ENCODE measurements at regions not wholly inside any gene's neighbourhood (a gene's known extent, or its start where the extent isn't known, plus 50 kb on each side); places are given as distances from the start of the nearest gene placed in this dataset.

DNA sequence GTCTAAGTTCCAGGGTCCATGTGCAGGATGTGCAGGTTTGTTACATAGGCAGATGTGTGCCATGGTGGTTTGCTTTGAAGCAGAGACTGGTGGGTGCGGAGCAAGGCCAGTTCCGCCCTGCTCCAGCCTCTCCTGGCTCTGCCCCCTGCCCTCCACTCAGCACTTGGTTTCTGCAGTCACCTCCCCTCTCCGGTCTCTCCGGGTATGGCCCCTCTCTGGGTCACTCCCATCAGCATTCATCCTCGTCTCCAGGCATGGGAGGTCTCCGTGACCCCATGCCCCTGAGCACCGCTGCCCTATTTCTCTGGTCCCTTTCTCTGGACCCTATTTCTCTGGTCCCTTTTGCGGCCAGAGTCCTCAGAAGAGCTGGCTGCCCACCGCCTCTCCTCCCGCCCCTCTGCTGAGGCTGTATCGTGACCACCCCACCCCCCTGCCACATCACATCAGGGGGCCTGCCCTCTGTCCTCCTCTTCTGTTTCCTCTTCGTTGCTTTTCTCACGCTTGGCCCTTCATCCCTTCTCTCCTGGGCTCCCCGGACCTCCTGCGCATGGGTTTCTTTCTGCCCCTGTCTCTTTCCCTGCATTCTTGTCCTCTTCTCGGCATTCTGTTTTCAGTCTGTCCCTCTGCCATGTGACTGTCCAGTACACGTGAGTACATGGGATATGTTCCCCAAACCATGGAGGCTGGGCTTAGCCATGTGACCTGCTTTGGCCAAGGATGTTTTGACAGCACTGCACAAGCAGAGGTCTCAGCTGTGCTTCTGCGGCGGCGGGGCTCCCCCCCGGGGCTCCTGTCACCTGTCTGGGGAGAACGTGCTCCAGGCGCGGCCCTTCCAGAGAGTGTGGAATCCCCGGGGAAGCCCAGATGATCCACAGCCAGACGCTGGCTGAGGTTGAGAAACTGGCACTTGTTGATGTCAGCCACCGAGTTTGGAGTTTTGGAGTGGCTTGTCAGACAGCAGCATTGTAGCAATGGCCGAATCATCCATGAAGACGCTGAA is 54.4 kb upstream of the C1orf174 start:
- DNase-seq = no peak

DNA sequence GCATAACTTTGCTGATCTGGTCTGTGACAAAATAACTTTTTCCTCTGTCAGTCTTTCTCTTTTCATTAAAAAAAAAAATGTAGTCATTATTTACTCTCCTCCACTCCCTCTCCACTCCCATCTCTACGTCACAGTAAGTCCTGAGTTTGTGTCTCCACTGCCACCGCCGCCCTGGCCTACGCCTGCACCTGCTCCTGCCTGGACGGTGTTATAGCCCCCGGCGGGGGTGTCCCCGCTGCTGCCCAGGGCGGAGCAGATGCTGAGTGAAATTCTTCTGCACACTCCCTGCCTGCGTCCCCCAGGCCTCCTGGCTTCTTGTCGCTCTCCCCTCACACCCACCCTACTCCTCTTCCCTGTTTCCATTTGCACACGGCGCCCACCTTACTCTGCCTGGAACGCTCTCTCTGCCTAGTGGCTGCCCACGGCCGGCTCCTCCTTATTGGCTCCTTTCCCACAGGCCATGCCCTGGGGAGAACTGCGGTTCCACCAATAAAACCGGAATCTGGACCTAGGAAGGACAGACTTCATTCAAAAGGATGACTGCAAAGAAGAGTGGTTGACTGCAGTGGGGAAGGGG is 55.2 kb upstream of the C1orf174 start:
- DNase-seq = no peak

DNA sequence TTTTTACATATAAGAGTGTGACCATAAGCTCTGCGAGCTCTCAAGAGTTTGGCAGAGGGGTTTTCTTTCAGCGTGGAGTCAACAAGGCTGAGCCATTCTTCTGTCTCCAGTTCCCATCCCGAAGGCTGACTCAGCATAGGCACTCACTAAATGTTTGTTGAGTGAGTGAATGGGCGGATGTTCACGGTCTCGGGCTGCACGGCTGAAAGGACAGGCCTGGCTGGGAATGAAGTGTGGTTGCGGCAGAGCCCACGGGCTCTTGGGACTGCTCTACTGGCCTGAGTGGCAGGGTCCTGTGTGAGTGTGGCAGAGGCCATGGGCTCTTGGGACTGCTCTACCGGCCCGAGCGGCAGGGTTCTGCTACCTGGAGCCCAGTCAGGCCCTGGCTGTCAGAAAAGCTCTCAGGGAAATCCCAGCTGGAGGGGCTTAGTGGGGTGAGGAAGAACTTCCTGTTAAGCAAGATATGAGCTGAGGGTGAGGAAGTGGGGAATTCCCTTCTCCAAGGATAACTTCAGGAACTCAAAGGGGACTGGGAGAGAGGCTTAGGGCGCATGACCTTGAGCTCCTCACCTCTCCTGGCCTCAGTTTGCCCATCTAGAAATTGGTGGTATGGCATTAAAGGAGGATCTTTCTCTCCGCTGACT is 56.6 kb upstream of the C1orf174 start:
- no peak for DNase-seq

DNA sequence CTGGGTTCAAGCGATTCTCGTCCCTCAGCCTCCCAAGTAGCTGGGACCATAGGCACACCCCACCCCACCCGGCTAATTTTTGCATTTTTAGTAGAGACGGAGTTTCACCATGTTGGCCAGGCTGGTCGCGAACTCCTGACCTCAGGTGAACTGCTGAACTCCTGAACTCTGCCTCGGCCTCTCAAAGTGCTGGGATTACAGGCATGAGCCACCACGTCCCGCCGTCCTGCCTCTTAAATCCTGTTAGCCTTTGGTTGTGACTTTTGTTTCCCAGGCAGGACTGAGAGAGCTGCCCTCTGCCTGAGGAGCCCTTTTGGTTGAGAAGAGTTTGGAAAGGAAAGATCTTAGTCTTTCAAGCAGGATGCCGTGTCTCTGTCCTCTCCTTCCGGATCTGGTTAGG is 59.3 kb upstream of the C1orf174 start:
- no peak for DNase-seq

DNA sequence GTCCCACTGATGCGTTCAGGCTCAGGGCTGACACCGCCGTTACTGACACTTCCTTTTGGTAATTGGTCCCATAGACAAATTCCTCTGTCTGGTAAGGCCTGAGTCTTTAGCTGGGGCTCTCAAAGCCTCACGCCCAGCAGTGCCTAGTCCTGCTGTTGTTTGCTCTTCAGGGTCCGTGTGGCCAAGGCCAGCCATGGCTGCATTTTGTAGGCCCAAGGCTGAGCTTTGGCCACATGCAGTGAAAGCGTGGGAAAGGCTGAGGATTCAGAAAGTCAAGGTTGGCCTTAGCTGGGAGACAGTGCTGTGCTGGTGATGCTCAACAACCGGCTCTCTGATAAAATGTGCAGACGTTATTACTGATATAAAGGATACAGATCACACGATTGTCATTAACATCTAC is 63.5 kb upstream of the C1orf174 start:
- DNase-seq = no peak

DNA sequence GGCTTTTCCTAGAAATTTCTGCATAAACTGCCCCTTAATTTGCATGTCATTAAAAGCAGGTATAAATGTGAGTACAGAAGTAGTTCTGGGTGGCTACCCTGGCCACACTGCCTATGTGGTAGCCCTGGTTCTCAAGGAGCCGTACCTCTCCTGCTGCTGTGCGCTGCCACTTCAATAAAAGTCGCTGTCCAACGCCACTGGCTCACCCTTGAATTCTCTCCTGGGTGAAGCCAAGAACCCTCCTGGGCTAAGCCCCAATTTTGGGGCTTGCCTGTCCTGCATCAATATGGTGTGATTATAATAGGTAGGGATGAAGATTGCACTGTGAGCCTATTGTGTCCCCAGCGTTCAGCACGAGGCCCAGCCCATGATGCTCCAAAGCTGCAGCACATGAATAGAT is 65.6 kb upstream of the C1orf174 start:
- no peak for DNase-seq

DNA sequence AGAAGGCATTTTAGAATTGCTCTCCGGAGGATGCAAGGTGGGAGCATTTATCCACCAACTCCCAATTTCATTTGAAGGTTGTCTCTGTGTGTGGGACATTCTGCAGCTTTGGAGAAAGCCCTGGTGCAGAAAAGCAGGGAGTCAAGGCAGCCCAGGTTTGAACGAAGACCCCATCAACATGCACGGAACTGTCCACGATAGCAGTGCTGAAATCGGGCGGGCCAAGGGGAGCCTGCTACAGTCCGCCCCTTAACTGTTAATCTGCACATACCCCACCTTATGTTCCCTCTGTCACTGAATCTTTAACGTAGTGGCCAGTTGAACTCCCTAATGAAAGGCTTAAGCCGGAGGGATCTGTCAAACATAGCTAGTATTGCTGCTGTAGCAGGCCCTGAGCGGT is 68.8 kb upstream of the C1orf174 start:
- DNase-seq = no peak

DNA sequence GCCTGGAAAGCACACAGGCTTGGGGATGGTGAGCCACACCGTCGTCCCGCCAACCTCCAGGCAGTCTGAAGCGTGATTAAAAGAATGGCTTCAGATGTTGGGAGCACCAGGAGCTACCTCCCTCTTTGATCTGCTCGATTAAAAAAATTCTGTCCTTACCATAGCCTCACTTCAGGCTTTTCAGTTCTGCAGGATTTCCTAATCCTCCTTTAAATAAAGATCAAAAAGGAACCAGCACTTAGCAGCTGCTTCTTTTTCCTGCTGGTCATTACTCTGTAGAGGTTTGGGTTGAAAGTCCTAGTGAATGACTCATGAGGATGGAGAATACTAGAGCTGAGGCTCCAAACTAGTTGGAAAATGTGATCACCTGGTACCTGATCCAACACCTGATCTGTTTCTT is 71.9 kb upstream of the C1orf174 start:
- DNase-seq = no peak

DNA sequence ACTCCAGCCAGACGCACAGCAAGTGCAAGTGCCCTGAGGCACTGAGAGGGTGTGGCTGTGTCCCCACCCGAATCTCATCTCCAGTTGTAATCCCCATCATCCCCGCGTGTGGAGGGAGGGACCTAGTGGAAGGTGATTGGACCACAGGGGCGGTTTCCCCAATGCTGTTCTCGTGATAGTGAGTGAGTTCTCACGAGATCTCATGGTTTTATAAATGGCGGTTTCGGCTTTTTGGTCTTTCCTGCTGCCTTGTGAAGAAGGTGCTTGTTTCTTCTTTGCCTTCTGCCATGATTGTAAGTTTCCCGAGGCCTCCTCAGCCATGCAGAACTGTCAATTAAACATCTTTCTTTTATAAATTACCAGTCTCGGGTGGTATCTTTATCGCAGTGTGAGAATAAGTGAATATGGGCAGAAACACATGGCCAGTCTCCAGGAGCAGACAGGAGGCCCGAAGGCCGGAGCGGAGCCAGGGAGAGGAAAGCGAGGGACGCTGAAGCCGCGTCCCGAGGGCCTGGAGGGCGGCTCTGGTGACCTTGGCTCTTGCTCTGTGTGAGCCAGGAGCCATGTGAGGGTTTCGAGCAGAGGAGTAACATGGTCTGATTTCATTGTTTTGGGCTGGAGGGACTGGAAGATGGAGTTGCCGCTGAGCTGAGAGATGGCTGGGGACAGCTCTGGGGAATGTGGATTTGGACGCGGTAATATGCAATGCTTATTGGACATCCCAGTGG is 76.0 kb upstream of the C1orf174 start:
- no peak for DNase-seq

DNA sequence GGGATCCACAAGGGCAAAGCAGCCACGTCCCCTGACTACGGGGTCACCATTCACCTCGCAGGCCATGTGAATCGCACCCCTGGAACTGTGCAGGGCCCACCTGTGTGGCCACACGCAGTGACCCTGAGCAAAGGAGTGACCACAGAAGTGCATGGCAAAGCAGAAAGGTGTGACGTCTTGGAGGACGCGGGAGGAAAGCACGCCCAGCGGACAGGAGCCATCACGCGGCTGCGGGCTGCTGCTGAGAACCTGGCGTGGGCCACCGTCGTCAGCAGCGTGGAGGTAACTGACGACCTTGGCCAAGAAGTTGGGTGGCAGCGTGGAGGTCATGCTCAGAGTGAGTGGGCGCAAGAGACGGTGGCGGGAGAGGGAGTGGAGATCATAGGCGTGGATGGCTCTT is 76.7 kb upstream of the C1orf174 start:
- DNase-seq = no peak

DNA sequence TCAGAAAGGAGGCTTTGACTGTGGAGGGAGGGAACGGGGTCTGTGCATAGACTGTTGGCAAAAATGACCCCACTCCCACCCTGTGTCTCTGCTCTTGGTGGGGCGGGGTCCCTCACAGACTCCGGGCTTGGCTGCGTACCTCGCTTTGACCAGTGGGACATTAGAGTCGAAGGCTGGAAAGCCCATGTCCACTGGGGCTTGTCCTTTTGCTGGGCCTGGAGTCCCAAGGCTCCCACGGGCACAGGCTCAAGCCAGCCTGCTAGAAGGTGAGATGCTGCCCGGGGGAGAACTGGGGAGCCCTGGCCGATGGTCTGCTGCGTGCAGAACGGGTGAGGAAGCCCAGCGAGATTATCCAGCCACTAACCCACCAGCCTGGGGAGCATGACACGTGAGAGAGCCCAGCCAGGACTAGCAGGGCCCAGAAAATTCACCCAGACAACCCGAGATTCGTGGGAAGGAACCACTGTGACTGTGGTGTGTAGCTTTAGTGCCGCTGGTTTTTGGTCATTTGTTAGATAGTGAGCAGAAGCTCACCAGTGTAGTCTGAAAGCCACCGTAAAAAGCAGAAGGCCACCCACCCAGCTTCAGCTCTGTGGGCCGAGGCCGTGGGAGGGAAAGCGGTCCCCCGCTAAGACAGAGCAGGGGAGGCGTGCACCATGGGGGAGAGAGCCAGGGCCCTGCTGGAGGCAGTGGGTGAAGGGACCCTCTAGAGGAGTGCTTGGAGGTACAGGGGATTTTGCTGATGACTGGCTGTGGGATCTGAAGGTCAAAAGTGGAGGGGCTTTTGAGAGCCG is 78.3 kb upstream of the C1orf174 start:
- no peak for DNase-seq

DNA sequence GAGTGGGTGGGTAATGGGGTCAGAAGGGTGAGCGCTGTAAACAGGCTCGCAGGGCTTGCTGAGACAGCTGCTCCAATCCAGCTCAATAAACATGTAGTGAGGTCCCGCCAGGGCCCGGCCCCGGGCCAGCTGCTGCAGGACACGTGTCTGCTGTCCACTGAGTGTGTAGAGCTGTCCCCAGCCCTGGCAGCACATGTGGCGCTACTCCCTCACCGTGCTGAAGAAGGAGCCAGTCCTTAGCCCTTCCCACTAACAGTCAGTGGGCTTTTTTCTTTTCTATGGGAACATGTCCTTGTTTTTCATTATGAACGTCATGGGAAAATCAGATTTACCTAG is 78.9 kb upstream of the C1orf174 start:
- no peak for DNase-seq

DNA sequence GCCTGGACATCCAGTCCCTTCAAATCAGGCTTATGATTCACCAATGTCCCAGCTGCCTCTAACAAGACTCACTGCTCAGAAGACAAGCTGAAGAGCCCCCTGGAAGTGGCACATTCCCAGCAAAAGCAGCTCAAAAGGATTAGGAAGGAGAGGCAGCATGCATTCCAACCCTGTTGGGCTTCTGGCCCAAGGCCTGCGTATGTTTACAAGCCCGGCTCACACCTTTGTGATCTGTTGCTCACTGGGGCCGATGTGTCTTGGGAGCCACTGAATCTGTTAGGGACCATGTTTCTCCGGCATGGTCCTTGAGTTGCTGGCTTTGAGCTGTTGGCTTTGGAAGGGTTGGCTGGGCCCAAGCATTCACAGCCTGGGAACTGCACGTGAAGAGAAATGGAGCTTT is 81.2 kb upstream of the C1orf174 start:
- no peak for DNase-seq

DNA sequence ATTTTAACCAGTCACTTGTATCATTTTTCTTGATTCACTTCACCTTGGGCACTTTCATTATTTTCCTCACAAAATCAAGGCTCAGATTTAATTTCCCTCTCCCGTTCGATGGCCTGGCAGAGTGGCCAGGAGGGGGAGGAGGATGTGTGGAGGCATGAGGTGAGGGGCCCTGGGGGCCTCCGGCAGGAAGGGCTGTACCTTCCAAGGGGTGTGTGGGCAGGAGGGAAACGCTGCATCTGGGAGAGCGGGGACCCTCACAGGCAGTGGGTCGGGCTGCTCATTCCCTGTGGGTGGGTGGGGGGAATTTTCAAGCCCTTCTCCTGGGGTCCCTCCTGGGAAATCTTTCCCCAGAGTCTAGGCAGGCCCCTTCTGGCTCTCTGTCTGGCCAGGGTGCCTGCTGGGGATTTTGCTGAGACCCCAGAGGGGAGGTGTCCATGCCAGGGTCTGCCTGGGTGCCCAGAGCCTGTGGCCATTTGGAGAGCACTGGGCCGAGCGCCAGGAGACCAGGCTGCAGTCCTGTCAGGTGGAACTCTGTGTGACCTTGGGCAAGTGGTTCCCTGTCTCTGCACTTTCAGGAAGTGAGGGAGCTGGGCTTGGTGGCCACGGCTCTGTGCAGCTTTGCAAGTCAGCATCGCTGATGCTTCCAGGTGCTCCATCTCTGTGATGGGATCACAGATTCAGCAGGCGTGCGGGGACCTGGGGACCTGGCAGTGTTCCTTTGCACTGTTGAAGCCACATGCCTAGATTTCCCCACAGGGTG is 81.9 kb upstream of the C1orf174 start:
- no peak for DNase-seq

DNA sequence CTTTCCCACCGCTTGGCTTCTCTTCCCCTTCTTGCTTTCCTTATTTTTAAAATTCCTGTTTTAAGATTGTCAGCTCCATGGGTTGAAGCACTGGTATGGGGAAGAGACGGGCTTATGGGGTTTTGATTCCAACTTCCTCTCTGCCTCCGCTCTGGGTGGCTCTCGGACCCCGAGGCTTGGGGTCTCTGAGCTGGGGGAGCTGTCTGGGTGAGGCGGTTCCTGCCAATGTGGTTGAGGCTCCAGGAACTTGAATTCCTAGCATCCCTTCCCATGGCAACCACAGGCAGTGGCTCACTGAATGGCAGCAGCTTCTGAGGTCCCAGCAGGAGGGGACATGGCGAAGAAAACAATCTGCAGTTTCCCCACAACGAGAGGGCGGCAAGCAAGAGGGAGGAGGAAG is 83.1 kb upstream of the C1orf174 start:
- no peak for DNase-seq

DNA sequence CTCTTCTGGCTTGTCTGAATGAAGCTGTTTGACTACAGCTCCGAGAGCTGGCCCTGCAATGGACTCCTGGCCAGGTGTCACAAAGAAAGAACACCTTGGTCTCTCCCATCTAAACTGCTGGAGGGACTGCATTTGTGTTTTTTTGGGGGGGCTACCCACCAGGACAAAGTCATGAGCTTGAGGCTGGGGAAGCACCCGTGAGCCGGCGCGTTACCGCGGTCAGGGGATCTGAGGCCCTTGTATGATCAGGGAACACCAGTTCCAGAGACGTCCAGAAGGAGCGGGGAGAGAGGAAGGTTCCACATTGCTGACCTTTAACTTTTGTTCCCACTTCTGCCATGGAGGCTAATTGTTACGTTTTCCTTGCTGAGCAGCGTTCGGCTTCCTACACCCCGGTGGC is 84.5 kb upstream of the C1orf174 start:
- DNase-seq = no peak

DNA sequence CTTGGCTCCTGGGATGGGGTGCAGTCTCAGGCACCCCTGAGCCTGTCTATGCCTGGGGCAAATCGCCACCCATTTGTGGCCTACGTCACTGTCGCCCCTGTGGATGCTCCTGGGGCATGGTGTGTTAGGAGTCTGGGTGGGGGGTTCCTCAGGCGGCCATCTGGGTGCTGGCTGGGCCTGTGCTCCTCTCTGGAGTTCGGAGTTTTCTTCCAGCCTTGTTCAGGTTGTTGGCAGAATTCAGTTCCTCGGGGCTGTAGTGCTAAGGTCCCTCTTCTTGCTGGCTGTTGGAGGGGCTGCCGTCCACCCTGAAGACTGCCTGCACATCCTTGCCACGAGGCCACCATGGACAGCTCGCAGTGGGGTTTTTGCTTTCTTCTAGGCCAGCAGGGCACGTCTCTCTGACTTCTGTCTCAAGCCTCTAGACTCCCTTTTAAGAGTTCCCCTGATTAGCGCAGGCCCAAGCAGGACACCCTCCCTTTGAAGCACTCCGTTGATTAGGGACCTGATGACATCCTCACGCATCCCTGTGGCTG is 86.7 kb upstream of the C1orf174 start:
- DNase-seq = no peak

DNA sequence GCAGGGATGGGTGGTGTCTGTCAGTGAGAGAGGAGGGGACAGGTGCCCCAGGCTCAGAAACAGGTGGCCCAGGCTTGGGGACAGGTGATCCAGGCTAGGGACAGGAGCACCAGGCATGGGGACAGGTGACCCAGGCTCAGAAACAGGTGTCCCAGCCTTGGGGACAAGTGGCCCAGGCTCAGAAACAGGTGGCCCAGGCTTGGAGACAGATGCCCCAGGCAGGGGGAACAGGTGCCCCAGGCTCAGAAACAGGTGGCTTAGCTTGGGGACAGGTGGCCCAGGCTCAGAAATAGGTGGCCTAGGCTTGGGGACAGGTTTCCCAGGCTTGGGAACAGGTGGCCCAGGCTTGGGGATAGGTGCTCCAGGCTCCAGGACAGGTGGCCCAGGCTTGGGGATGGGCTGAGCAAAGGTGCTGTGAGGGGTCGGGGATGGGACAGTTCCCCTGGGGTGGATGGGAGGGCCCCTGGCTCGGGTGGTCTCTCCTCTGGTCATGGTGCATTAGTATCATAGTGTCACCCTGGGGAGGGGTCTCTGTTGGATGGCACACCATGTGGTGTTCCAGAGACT is 87.7 kb upstream of the C1orf174 start:
- no peak for DNase-seq

DNA sequence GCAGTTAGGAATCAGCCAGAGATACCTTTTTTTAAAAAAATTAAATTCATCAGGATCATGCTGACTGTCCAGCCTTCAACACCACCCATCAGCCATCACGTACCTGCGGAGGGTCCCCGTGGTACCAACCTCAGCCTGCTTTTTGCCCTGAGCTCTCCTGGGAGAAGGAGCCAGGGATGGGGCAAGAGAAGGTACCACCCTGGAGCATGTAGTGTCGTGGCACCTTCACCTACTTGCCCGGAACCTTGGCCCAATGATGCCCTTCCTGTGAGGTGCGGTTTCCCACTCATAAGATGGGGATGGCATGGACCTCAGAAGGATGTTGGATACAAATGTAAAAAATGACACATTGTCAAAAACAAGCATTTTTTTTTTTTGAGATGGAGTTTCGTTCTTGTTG is 88.4 kb upstream of the C1orf174 start:
- no peak for DNase-seq

DNA sequence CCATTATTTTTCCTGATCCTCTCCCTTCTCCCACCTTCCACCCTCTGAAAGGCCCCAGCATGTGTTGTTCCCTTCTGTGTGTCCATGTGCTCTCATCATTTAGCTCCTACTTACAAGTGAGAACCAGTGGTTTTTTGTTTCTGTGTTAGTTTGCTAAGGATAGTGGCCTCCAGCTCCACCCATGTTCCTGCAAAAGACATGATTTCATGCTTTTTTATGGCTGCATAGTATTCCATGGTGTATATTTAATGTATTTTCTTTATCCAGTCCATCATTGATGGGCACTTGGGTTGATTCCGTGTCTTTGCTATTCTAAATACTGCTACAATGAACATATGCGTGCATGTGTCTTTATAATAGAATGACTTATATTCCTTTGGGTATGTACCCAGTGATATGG is 89.4 kb upstream of the C1orf174 start:
- no peak for DNase-seq

DNA sequence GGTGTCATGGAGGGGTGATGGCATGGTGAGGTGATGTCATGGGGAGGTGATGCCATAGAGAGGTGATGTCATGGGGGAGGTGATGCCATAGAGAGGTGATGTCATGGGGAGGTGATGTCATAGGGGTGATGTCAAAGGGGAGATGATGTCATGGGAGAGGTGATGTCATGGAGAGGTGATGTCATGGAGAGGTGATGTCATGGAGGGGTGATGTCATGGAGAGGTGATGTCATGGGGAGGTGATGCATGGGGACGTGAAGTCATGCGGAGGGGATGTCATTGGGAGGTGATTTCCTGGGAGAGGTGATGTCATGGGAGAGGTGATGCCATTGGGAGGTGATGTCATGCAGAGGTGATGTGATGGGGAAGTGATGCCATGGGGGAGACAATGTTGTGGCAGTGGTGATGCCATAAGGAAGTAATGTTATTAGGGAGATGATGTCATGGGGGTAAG is 92.1 kb upstream of the C1orf174 start:
- DNase-seq = no peak

Measured in SW 1271 (cell line).